HEK293 (cell line): ENCODE measurements at regions not wholly inside any gene's neighbourhood (a gene's known extent, or its start where the extent isn't known, plus 50 kb on each side); places are given as distances from the start of the nearest gene placed in this dataset.
A peak's percentile ranks its signal among the peaks of the same experiment; 100 is the strongest.

Experiments used
- KLF9 ChIP-seq: fragments of 450-650 bp; formaldehyde crosslinking; IDR thresholded peaks from 2 replicates; pipeline ENCODE4 v1.5.1; 2016; ENCODE audit warnings: missing biosample characterization, missing genetic modification characterization, low read depth
- PATZ1 ChIP-seq: fragments of 450-650 bp; formaldehyde crosslinking; IDR thresholded peaks from 2 replicates; pipeline ENCODE4 v1.5.1; 2016; ENCODE audit warnings: missing biosample characterization, missing genetic modification characterization
- PRDM2 ChIP-seq: fragments of 450-650 bp; formaldehyde crosslinking; IDR thresholded peaks from 2 replicates; pipeline ENCODE4 v1.5.1; 2016; ENCODE audit warnings: missing biosample characterization, missing genetic modification characterization, borderline replicate concordance
- SCRT2 ChIP-seq: fragments of 450-650 bp; formaldehyde crosslinking; IDR thresholded peaks from 2 replicates; pipeline ENCODE4 v1.5.1; 2016; ENCODE audit warnings: missing biosample characterization, missing genetic modification characterization
- TSHZ1 ChIP-seq: fragments of 450-650 bp; formaldehyde crosslinking; IDR thresholded peaks from 2 replicates; pipeline ENCODE4 v1.5.1; 2016; ENCODE audit warnings: missing biosample characterization, missing genetic modification characterization, borderline replicate concordance
- ZBTB11 ChIP-seq: fragments of 450-650 bp; formaldehyde crosslinking; conservative IDR thresholded peaks from 2 replicates; pipeline ENCODE4 v1.5.1; 2016; ENCODE audit warnings: low read depth, missing biosample characterization, missing genetic modification characterization
- ZBTB8A ChIP-seq: fragments of 450-650 bp; formaldehyde crosslinking; IDR thresholded peaks from 2 replicates; pipeline ENCODE4 v1.5.1; 2016; ENCODE audit warnings: missing biosample characterization, missing genetic modification characterization
- ZNF10 ChIP-seq: fragments of 450-650 bp; formaldehyde crosslinking; IDR thresholded peaks from 2 replicates; pipeline ENCODE4 v1.5.1; 2017; ENCODE audit warnings: missing biosample characterization, missing genetic modification characterization
- ZNF121 ChIP-seq: fragments of 450-650 bp; formaldehyde crosslinking; IDR thresholded peaks from 2 replicates; pipeline ENCODE4 v1.5.1; 2016; ENCODE audit warnings: missing biosample characterization, missing genetic modification characterization
- ZNF18 ChIP-seq: fragments of 450-650 bp; formaldehyde crosslinking; IDR thresholded peaks from 2 replicates; pipeline ENCODE4 v1.5.1; 2016; ENCODE audit warnings: missing biosample characterization, missing genetic modification characterization
- ZNF302 ChIP-seq: fragments of 450-650 bp; formaldehyde crosslinking; IDR thresholded peaks from 2 replicates; pipeline ENCODE4 v1.5.1; 2016; ENCODE audit warnings: missing biosample characterization, missing genetic modification characterization, low read depth
- ZNF48 ChIP-seq: fragments of 450-650 bp; formaldehyde crosslinking; IDR thresholded peaks from 2 replicates; pipeline ENCODE4 v1.5.1; 2016; ENCODE audit warnings: missing biosample characterization, missing genetic modification characterization
- ZNF521 ChIP-seq: fragments of 450-650 bp; formaldehyde crosslinking; IDR thresholded peaks from 2 replicates; pipeline ENCODE4 v1.5.1; 2017; ENCODE audit warnings: missing biosample characterization, mild to moderate bottlenecking, missing genetic modification characterization
- ZNF544 ChIP-seq: fragments of 450-650 bp; formaldehyde crosslinking; IDR thresholded peaks from 2 replicates; pipeline ENCODE4 v1.5.0; 2017; ENCODE audit warnings: missing biosample characterization, missing genetic modification characterization
- ZNF549 ChIP-seq: fragments of 450-650 bp; IDR thresholded peaks from 2 replicates; pipeline ENCODE4 v1.5.1; 2018; ENCODE audit warnings: missing biosample characterization, missing genetic modification characterization, mild to moderate bottlenecking, inconsistent platforms, moderate library complexity
- ZNF555 ChIP-seq: fragments of 450-650 bp; formaldehyde crosslinking; conservative IDR thresholded peaks from 2 replicates; pipeline ENCODE4 v1.5.1; 2017; ENCODE audit warnings: missing biosample characterization, mild to moderate bottlenecking, missing genetic modification characterization, inconsistent platforms
- ZNF580 ChIP-seq: fragments of 450-650 bp; formaldehyde crosslinking; IDR thresholded peaks from 2 replicates; pipeline ENCODE4 v1.5.1; 2016; ENCODE audit warnings: missing biosample characterization, missing genetic modification characterization
- ZNF76 ChIP-seq: fragments of 450-650 bp; formaldehyde crosslinking; IDR thresholded peaks from 2 replicates; pipeline ENCODE4; 2016; ENCODE audit warnings: low read depth, missing biosample characterization, missing genetic modification characterization, borderline replicate concordance
- ZNF843 ChIP-seq: fragments of 450-650 bp; formaldehyde crosslinking; IDR thresholded peaks from 2 replicates; pipeline ENCODE4 v1.5.1; 2016; ENCODE audit warnings: missing biosample characterization, missing genetic modification characterization
- ZSCAN18 ChIP-seq: fragments of 450-650 bp; formaldehyde crosslinking; IDR thresholded peaks from 2 replicates; pipeline ENCODE4 v1.5.1; 2016; ENCODE audit warnings: missing biosample characterization, missing genetic modification characterization

- TF ChIP-seq ZNF521 (tag by site-specific recombination) (no peak), ZNF302 (tag by site-specific recombination) (no peak), ZNF544 (tag by site-specific recombination) (no peak), ZNF843 (tag by site-specific recombination) (no peak; the same call in none of the 2 replicates), ZNF48 (tag by site-specific recombination) (no peak), ZNF10 (tag by site-specific recombination) (peak; percentile 97), ZNF555 (tag by site-specific recombination) (no peak), PATZ1 (tag by site-specific recombination) (0 out of 2 replicates have a peak, but pooled peaks have one; percentile 31), TSHZ1 (peak; percentile 90), ZNF549 (tag by site-specific recombination) (no peak), PRDM2 (tag by site-specific recombination) (no peak), ZNF18 (peak; percentile 80; the same call in 1 of the 2 replicates), SCRT2 (tag by site-specific recombination) (no peak), ZBTB11 (tag by site-specific recombination) (no peak), ZBTB8A (peak; percentile 88), KLF9 (tag by site-specific recombination) (no peak), ZNF121 (tag by site-specific recombination) (0 out of 2 replicates have a peak, but pooled peaks have one; percentile 31), ZNF76 (tag by site-specific recombination) (no peak), ZSCAN18 (tag by site-specific recombination) (no peak), ZNF580 (tag by site-specific recombination) (peak; percentile 87)
These were observed 67.0 kb downstream of the OLIG1 start (continued) for GRCh38 chr21:33136847-33137502.
